SH-SY5Y (cell line): ENCODE measurements at regions not wholly inside any gene's neighbourhood (a gene's known extent, or its start where the extent isn't known, plus 50 kb on each side); places are given as distances from the start of the nearest gene placed in this dataset.

Experiments used
- GATA2 ChIP-seq: IDR thresholded peaks from 2 replicates; pipeline ENCODE4 v1.6.1; 2011; ENCODE audit warnings: mild to moderate bottlenecking, low read depth, low read length
- GATA3 ChIP-seq: IDR thresholded peaks from 2 replicates; pipeline ENCODE4 v1.6.1; 2011; ENCODE audit warnings: low read depth, mild to moderate bottlenecking, low read length, moderate library complexity

- TF ChIP-seq GATA2 (no peak), GATA3 (no peak)
These were observed 120.9 kb upstream of the HS3ST2 start for GRCh38 chr16:22692916-22693637.

GRCh38 chr16:22693638-22694340 is 120.2 kb upstream of the HS3ST2 start:
- no peak for TF ChIP-seq GATA3
- TF ChIP-seq GATA2 = no peak

- TF ChIP-seq GATA2 = no peak
- TF ChIP-seq GATA3 = no peak
These were observed 119.0 kb upstream of the HS3ST2 start for GRCh38 chr16:22694887-22695382.

- no peak for TF ChIP-seq GATA2
- no peak for TF ChIP-seq GATA3
These were observed 114.6 kb upstream of the HS3ST2 start for GRCh38 chr16:22699356-22699755.

- TF ChIP-seq GATA3 = no peak
- no peak for TF ChIP-seq GATA2
These were observed 108.2 kb upstream of the HS3ST2 start for GRCh38 chr16:22705799-22706198.

GRCh38 chr16:22710326-22710725 is 103.6 kb upstream of the HS3ST2 start:
- no peak for TF ChIP-seq GATA2
- TF ChIP-seq GATA3 = no peak

GRCh38 chr16:22711847-22712246 is 102.1 kb upstream of the HS3ST2 start:
- no peak for TF ChIP-seq GATA2
- no peak for TF ChIP-seq GATA3

GRCh38 chr16:22712471-22712870 is 101.5 kb upstream of the HS3ST2 start:
- TF ChIP-seq GATA3 (no peak), GATA2 (no peak)

GRCh38 chr16:22719945-22720344 is 94.0 kb upstream of the HS3ST2 start:
- TF ChIP-seq GATA2 = no peak
- TF ChIP-seq GATA3 = no peak

GRCh38 chr16:22721511-22722100 is 92.4 kb upstream of the HS3ST2 start:
- TF ChIP-seq GATA3 = no peak

- TF ChIP-seq GATA3 = no peak
- TF ChIP-seq GATA2 = no peak
These were observed 87.1 kb upstream of the HS3ST2 start for GRCh38 chr16:22726868-22727267.

GRCh38 chr16:22727285-22728166 is 86.4 kb upstream of the HS3ST2 start:
- TF ChIP-seq GATA2 (no peak), GATA3 (no peak)

- TF ChIP-seq GATA3 (peak; percentile 62), GATA2 (peak; percentile 90)
These were observed 85.7 kb upstream of the HS3ST2 start for GRCh38 chr16:22728167-22728836.
